HCT116 (cell line): ENCODE measurements at regions not wholly inside any gene's neighbourhood (a gene's known extent, or its start where the extent isn't known, plus 50 kb on each side); places are given as distances from the start of the nearest gene placed in this dataset.

Experiments used
- ATAC-seq: fragments of 200-7000 bp; cut with Tn5 transposase; 2 replicates; pipeline ENCODE4 v1.9.1; 2020; ENCODE audit warnings: mild to moderate bottlenecking, moderate library complexity
- BruUV-seq: library from RNA; stranded (reverse); fragments of 400-500 nt; replicated peaks from 2 replicates; lab custom pipeline; 2021; lab: Mats Ljungman, UMichigan
- CTCF ChIA-PET: fragments of 300-600 bp; sonication (Branson Sonifier 250); formaldehyde crosslinking; loops from one replicate; lab custom pipeline; 2021; ENCODE audit warnings: antibody characterized with exemption; lab: Charles Lee
- POLR2A ChIA-PET: fragments of 300-600, 350-600 bp; sonication (Branson Sonifier 250); formaldehyde crosslinking; loops from one replicate; lab custom pipeline; 2021; ENCODE audit warnings: antibody characterized with exemption; lab: Charles Lee
- RAD21 ChIA-PET, 2 experiments: fragments of 300-600 bp; sonication (Branson Sonifier 250); formaldehyde crosslinking; loops; one replicate each; lab custom pipeline; 2023; ENCODE audit warnings: low total read pairs in 2 of 2; ENCODE audit not compliant: uncharacterized antibody in 2 of 2, unreplicated experiment in 2 of 2, low non-redundant PET in 1 of 2; lab: Charles Lee
- DNase-seq: peaks from one replicate; pipeline ENCODE4 v3.0.0-alpha.2; 2010; ENCODE audit warnings: low read depth, low spot score
- H2AFZ ChIP-seq: fragments of 200-600 bp; shearing (Covaris generic), sonication (generic); 2 replicates; pipeline ENCODE4 v1.6.1; 2017; ENCODE audit warnings: low read depth, mixed run types, mixed read lengths, antibody characterized with exemption, low read length; ENCODE audit not compliant: poor library complexity, severe bottlenecking
- H3K27ac ChIP-seq: 2 replicates; pipeline ENCODE4 v1.5.1; 2012; ENCODE audit warnings: low read depth, low read length
- H3K27me3 ChIP-seq: fragments of 200-600 bp; sonication (generic); 2 replicates; pipeline ENCODE4 v1.6.1; 2016; ENCODE audit warnings: mixed run types, low read length, mixed read lengths; ENCODE audit not compliant: insufficient read depth
- H3K36me3 ChIP-seq, 2 experiments: fragments of 200-500 bp in 1 of 2; fragments of 200-600 bp in 1 of 2; sonication (Bioruptor generic) in 1 of 2; sonication (generic) in 1 of 2; 2 replicates each; pipeline versions ENCODE4 v1.5.1 to v1.6.1; 2014 to 2016; ENCODE audit warnings: low read length in 2 of 2, inconsistent platforms in 1 of 2, mixed read lengths in 1 of 2, mixed run types in 1 of 2; ENCODE audit not compliant: insufficient read depth in 2 of 2, control insufficient read depth in 1 of 2
- H3K4me1 ChIP-seq, 2 experiments: fragments of 200-600 bp in 1 of 2; sonication (generic) in 1 of 2; 2 replicates each; pipeline versions ENCODE4 v1.5.1 to v1.6.1; 2012 to 2017; ENCODE audit warnings: low read length in 2 of 2, inconsistent platforms in 1 of 2, mild to moderate bottlenecking in 1 of 2, mixed read lengths in 1 of 2, mixed run types in 1 of 2, moderate library complexity in 1 of 2; ENCODE audit not compliant: insufficient read depth in 2 of 2, control insufficient read depth in 1 of 2
- H3K4me2 ChIP-seq: fragments of 200-600 bp; sonication (generic); 2 replicates; pipeline ENCODE4 v1.6.1; 2017; ENCODE audit warnings: mixed run types, low read length, mixed read lengths
- H3K4me3 ChIP-seq, 2 experiments: fragments of 200-600 bp in 1 of 2; sonication (generic) in 1 of 2; replicated peaks in 1 of 2; 2 replicates each; pipeline ENCODE4 v1.5.1; 2011 to 2016; ENCODE audit warnings: low read length in 2 of 2, control low read depth in 1 of 2, low read depth in 1 of 2, mild to moderate bottlenecking in 1 of 2, mixed read lengths in 1 of 2, mixed run types in 1 of 2
- H3K79me2 ChIP-seq: fragments of 200-600 bp; sonication (generic); 2 replicates; pipeline ENCODE4 v1.6.1; 2017; ENCODE audit warnings: mild to moderate bottlenecking, mixed run types, low read length, moderate library complexity, mixed read lengths; ENCODE audit not compliant: insufficient read depth
- H3K9ac ChIP-seq: fragments of 200-600 bp; sonication (generic); 2 replicates; pipeline ENCODE4 v1.6.1; 2016; ENCODE audit warnings: low read length, mixed read lengths
- H3K9me2 ChIP-seq: fragments of 200-600 bp; sonication (generic), shearing (Covaris generic); 2 replicates; pipeline ENCODE4 v1.6.1; 2017; ENCODE audit warnings: mixed run types, mild to moderate bottlenecking, moderate library complexity; ENCODE audit not compliant: insufficient read depth
- H3K9me3 ChIP-seq, 2 experiments: fragments of 200-500 bp in 1 of 2; fragments of 200-600 bp in 1 of 2; sonication (Bioruptor generic) in 1 of 2; sonication (generic) in 1 of 2; 2 replicates each; pipeline ENCODE4 v1.6.1; 2014 to 2017; ENCODE audit warnings: low read length in 2 of 2, mixed read lengths in 2 of 2, inconsistent platforms in 1 of 2, low read depth in 1 of 2, mild to moderate bottlenecking in 1 of 2, mixed run types in 1 of 2, moderate library complexity in 1 of 2; ENCODE audit not compliant: control insufficient read depth in 1 of 2, insufficient read depth in 1 of 2
- H4K20me1 ChIP-seq: fragments of 200-600 bp; sonication (generic), shearing (Covaris generic); 2 replicates; pipeline ENCODE4 v1.6.1; 2017; ENCODE audit warnings: mixed run types, mild to moderate bottlenecking, moderate library complexity; ENCODE audit not compliant: insufficient read depth
- CBX3 ChIP-seq: IDR thresholded peaks from 2 replicates; pipeline ENCODE4 v1.6.1; 2012; ENCODE audit warnings: low read depth
- EZH2 ChIP-seq: fragments of 200-600 bp; sonication (generic); IDR thresholded peaks from 2 replicates; pipeline ENCODE4 v1.6.1; 2017; ENCODE audit warnings: antibody characterized with exemption, mixed run types
- EZH2phosphoT487 ChIP-seq: fragments of 200-600 bp; IDR thresholded peaks from 2 replicates; pipeline ENCODE4 v1.6.1; 2018; ENCODE audit warnings: antibody characterized with exemption, borderline replicate concordance
- FOSL1 ChIP-seq: IDR thresholded peaks from 2 replicates; pipeline ENCODE4 v1.6.1; 2012; ENCODE audit warnings: low read depth
- JUND ChIP-seq: IDR thresholded peaks from 2 replicates; pipeline ENCODE4 v1.6.1; 2012
- POLR2A ChIP-seq: IDR thresholded peaks from 2 replicates; pipeline ENCODE4 v1.7.0; 2011; ENCODE audit warnings: borderline replicate concordance; ENCODE audit not compliant: insufficient read depth, insufficient read length; ENCODE audit errors: extremely low read depth
- RAD21 ChIP-seq: IDR thresholded peaks from 2 replicates; pipeline ENCODE4 v1.6.1; 2012; ENCODE audit warnings: low read depth, mild to moderate bottlenecking
- SIN3A ChIP-seq: IDR thresholded peaks from 2 replicates; pipeline ENCODE4 v1.6.1; 2012; ENCODE audit warnings: low read depth
- SP1 ChIP-seq: IDR thresholded peaks from 2 replicates; pipeline ENCODE4 v1.6.1; 2012; ENCODE audit warnings: low read depth
- SRF ChIP-seq: IDR thresholded peaks from 2 replicates; pipeline ENCODE4 v1.6.1; 2012; ENCODE audit warnings: low read depth
- YY1 ChIP-seq: IDR thresholded peaks from 2 replicates; pipeline ENCODE4 v1.6.1; 2011; ENCODE audit warnings: low read length, low read depth, moderate library complexity, mild to moderate bottlenecking; ENCODE audit not compliant: insufficient replicate concordance; ENCODE audit errors: extremely low read depth
- ZFX ChIP-seq: fragments of 450-650 bp; IDR thresholded peaks from 2 replicates; pipeline ENCODE4 v1.6.1; 2017
- intact Hi-C: fragments of 100-400 bp; cut with micrococcal nuclease; formaldehyde crosslinking; loops from 2 replicates; pipeline ENCODE4 v1.10.0; 2022
- TF ChIP-seq, protein P1 (sequence below): IDR thresholded peaks from 2 replicates; pipeline ENCODE4 v1.6.1; 2012; ENCODE audit warnings: low read depth
- TF ChIP-seq, protein P2 (sequence below): IDR thresholded peaks from 2 replicates; pipeline ENCODE4 v1.6.1; 2012
- TF ChIP-seq, protein P3 (sequence below), 3 experiments: fragments of 200-600 bp in 1 of 3; sonication (generic) in 1 of 3; IDR thresholded peaks in 2 of 3; conservative IDR thresholded peaks in 1 of 3; 2 replicates each; pipeline ENCODE4 v1.5.1; 2012 to 2017; ENCODE audit warnings: low read depth in 2 of 3, low read length in 2 of 3, antibody characterized with exemption in 1 of 3, borderline replicate concordance in 1 of 3, control low read depth in 1 of 3, mild to moderate bottlenecking in 1 of 3, mixed read lengths in 1 of 3, mixed run types in 1 of 3, moderate library complexity in 1 of 3; ENCODE audit not compliant: insufficient read depth in 1 of 3

DNA sequence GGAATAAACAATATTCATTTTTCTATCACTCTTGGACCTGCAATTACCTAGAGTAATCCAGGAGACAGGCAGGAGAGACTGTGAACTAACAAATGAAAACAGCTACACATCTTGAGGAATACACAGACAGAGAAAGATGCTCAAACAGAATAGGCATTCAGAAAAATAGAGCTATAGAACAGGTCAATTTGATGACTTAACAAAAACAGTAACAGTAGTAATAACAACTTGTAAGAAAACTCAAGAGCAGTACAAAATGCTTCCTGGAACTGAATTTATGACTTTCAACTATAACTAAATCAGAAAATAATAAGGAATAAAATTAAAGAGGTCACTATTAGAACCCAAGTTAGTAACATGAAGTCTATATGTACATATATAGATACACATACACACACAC lies 579.3 kb downstream of the TLR4 start:
- POLR2A ChIA-PET = no interaction called here
- no peak for DNase-seq
- no peaks in the 10 kb centered on the region for H4K20me1 ChIP-seq

DNA sequence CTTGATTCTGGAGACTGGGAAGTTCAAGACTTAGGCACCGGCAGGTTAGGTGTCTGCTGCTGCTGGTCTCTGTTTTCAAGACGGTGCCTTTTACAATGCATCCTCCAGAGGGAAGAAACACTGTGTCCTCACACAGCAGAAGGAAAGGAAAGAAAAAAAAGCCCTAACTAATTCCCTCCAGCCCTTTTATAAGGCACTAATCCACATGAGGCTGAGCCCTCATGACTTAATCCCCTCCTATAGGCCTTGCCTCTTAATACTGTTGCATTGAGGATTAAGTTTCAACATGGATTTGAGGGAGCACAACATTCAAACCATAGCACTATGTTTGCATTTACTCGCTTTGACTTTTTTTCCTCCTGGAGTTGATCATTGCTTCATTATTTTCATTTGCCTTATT lies 585.9 kb downstream of the TLR4 start:
- H2AFZ ChIP-seq = no peak overlapping the region
- H3K4me1 ChIP-seq = no peaks in the 10 kb centered on the region
- no peak overlapping the region for H3K4me3 ChIP-seq
- CTCF ChIA-PET = no interaction called here
- no peak overlapping the region for H3K9ac ChIP-seq
- H3K27me3 ChIP-seq = no peaks in the 10 kb centered on the region
- no peaks in the 10 kb centered on the region for H3K9me2 ChIP-seq
- no peaks in the 10 kb centered on the region for H4K20me1 ChIP-seq
- no peaks in the 10 kb centered on the region for H3K36me3 ChIP-seq
- RAD21 ChIA-PET = no interaction called here
- POLR2A ChIA-PET = no interaction called here
- DNase-seq = no peak
- no peak for ATAC-seq
- intact Hi-C loops = no loop called here
- peaks cover 6 to 7% of the 10 kb centered on the region in 2 experiments; a peak in 2 of 4 replicates for H3K9me3 ChIP-seq
- H3K4me2 ChIP-seq = no peak overlapping the region
- no peaks in the 10 kb centered on the region for H3K79me2 ChIP-seq
- BruUV-seq = no TSS peak
- no peak overlapping the region for H3K27ac ChIP-seq
- TF ChIP-seq YY1 (no peak), EZH2 (no peak), RAD21 (no peak), SIN3A (no peak), EZH2phosphoT487 (no peak), ZFX (no peak), CBX3 (no peak), JUND (no peak), FOSL1 (no peak), POLR2A (no peak), SRF (no peak), SP1 (no peak)
- TF ChIP-seq, protein P1, sequence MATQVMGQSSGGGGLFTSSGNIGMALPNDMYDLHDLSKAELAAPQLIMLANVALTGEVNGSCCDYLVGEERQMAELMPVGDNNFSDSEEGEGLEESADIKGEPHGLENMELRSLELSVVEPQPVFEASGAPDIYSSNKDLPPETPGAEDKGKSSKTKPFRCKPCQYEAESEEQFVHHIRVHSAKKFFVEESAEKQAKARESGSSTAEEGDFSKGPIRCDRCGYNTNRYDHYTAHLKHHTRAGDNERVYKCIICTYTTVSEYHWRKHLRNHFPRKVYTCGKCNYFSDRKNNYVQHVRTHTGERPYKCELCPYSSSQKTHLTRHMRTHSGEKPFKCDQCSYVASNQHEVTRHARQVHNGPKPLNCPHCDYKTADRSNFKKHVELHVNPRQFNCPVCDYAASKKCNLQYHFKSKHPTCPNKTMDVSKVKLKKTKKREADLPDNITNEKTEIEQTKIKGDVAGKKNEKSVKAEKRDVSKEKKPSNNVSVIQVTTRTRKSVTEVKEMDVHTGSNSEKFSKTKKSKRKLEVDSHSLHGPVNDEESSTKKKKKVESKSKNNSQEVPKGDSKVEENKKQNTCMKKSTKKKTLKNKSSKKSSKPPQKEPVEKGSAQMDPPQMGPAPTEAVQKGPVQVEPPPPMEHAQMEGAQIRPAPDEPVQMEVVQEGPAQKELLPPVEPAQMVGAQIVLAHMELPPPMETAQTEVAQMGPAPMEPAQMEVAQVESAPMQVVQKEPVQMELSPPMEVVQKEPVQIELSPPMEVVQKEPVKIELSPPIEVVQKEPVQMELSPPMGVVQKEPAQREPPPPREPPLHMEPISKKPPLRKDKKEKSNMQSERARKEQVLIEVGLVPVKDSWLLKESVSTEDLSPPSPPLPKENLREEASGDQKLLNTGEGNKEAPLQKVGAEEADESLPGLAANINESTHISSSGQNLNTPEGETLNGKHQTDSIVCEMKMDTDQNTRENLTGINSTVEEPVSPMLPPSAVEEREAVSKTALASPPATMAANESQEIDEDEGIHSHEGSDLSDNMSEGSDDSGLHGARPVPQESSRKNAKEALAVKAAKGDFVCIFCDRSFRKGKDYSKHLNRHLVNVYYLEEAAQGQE = no peak
- TF ChIP-seq, protein P2, sequence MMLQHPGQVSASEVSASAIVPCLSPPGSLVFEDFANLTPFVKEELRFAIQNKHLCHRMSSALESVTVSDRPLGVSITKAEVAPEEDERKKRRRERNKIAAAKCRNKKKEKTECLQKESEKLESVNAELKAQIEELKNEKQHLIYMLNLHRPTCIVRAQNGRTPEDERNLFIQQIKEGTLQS = no peak

More for the DNA sequence above, 579.3 kb downstream of the TLR4 start:
- no peaks in the 10 kb centered on the region for H3K27me3 ChIP-seq
- H3K4me2 ChIP-seq = no peak overlapping the region
- no peak overlapping the region for H3K27ac ChIP-seq
- H3K9me2 ChIP-seq = no peaks in the 10 kb centered on the region
- H3K4me3 ChIP-seq = no peak overlapping the region
- TF ChIP-seq POLR2A (no peak), EZH2phosphoT487 (no peak), SRF (no peak)
- TF ChIP-seq, protein P3, sequence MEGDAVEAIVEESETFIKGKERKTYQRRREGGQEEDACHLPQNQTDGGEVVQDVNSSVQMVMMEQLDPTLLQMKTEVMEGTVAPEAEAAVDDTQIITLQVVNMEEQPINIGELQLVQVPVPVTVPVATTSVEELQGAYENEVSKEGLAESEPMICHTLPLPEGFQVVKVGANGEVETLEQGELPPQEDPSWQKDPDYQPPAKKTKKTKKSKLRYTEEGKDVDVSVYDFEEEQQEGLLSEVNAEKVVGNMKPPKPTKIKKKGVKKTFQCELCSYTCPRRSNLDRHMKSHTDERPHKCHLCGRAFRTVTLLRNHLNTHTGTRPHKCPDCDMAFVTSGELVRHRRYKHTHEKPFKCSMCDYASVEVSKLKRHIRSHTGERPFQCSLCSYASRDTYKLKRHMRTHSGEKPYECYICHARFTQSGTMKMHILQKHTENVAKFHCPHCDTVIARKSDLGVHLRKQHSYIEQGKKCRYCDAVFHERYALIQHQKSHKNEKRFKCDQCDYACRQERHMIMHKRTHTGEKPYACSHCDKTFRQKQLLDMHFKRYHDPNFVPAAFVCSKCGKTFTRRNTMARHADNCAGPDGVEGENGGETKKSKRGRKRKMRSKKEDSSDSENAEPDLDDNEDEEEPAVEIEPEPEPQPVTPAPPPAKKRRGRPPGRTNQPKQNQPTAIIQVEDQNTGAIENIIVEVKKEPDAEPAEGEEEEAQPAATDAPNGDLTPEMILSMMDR (IDR thresholded peaks at IDR 0.05 in 2 of 3, conservative IDR thresholded peaks at IDR 0.05 in 1 of 3; ENCODE audit: borderline replicate concordance in 1 of 3, insufficient read depth in 1 of 3, low read depth in 2 of 3, low read length in 2 of 3) = no peak
- no peaks in the 10 kb centered on the region for H3K4me1 ChIP-seq
- no peak overlapping the region for H3K9ac ChIP-seq
- H3K79me2 ChIP-seq = no peaks in the 10 kb centered on the region
- no TSS peak for BruUV-seq
- no peak overlapping the region for H2AFZ ChIP-seq
- H3K9me3 ChIP-seq = peaks cover 9 to 11% of the 10 kb centered on the region in 2 experiments; a peak in 2 of 4 replicates
- CTCF ChIA-PET = no interaction called here
- RAD21 ChIA-PET = no interaction called here
- H3K36me3 ChIP-seq = no peaks in the 10 kb centered on the region
- intact Hi-C loops = no loop called here
- ATAC-seq = no peak
